NCI-H226 (cell line): ENCODE measurements at regions not wholly inside any gene's neighbourhood (a gene's known extent, or its start where the extent isn't known, plus 50 kb on each side); places are given as distances from the start of the nearest gene placed in this dataset.

ENCODE experiments used
- DNase-seq: peaks from one replicate; pipeline ENCODE4 v3.0.0-alpha.2; 2015

- DNase-seq = no peak
Observed at GRCh38 chr6:105755885-105756284, 330.3 kb upstream of the PRDM1 start.

- no peak for DNase-seq
Observed at GRCh38 chr6:105753620-105754211, 332.4 kb upstream of the PRDM1 start.

- no peak for DNase-seq
Observed at GRCh38 chr6:105753207-105753606, 332.9 kb upstream of the PRDM1 start.

- DNase-seq = no peak
Observed at GRCh38 chr6:105750089-105750488, 336.0 kb upstream of the PRDM1 start.

GRCh38 chr6:105748737-105749161, 337.4 kb upstream of the PRDM1 start:
- peak; percentile 29 for DNase-seq

GRCh38 chr6:105747823-105748405, 338.2 kb upstream of the PRDM1 start:
- DNase-seq = no peak

- DNase-seq = no peak
Observed at GRCh38 chr6:105746509-105746908, 339.6 kb upstream of the PRDM1 start.

GRCh38 chr6:105746130-105746505, 340.0 kb upstream of the PRDM1 start:
- DNase-seq = no peak

GRCh38 chr6:105745464-105746129, 340.5 kb upstream of the PRDM1 start:
- no peak for DNase-seq

GRCh38 chr6:105744815-105745214, 341.3 kb upstream of the PRDM1 start:
- no peak for DNase-seq

GRCh38 chr6:105740946-105741645, 338.2 kb upstream of the PREP start:
- DNase-seq = no peak

GRCh38 chr6:105739764-105740163, 336.9 kb upstream of the PREP start:
- no peak for DNase-seq

GRCh38 chr6:105733556-105734162, 330.8 kb upstream of the PREP start:
- DNase-seq = no peak

- no peak for DNase-seq
Observed at GRCh38 chr6:105728995-105729394, 326.1 kb upstream of the PREP start.

- DNase-seq = no peak
Observed at GRCh38 chr6:105726902-105727655, 324.2 kb upstream of the PREP start.

GRCh38 chr6:105714846-105715245, 312.0 kb upstream of the PREP start:
- no peak for DNase-seq

- DNase-seq = no peak
Observed at GRCh38 chr6:105713474-105714118, 310.7 kb upstream of the PREP start.

GRCh38 chr6:105711216-105711615, 308.3 kb upstream of the PREP start:
- no peak for DNase-seq

GRCh38 chr6:105705608-105706007, 302.7 kb upstream of the PREP start:
- DNase-seq = no peak

- no peak for DNase-seq
Observed at GRCh38 chr6:105695461-105695860, 292.6 kb upstream of the PREP start.

- DNase-seq = no peak
Observed at GRCh38 chr6:105692613-105693215, 289.8 kb upstream of the PREP start.

GRCh38 chr6:105691971-105692370, 289.1 kb upstream of the PREP start:
- DNase-seq = no peak
